ENCODE measurements at regions not wholly inside any gene's neighbourhood (a gene's known extent, or its start where the extent isn't known, plus 50 kb on each side); places are given as distances from the start of the nearest gene placed in this dataset.
"Not testable (repeated sequence)": the region's sequence is repeated elsewhere in the genome, so short reads cannot be mapped to it uniquely, and the experiment has no call there.

GRCh38 chr7:142454862-142455261 is 197.0 kb upstream of the PRSS58 start:
- Mint-ChIP-seq H3K27ac (no peak overlapping the region), H3K27me3 (ENCODE audit: low read depth) (peaks cover 24% of the 10 kb centered on the region), H3K4me3 (no peak overlapping the region), H3K4me1 (peaks cover 7% of the 10 kb centered on the region), H3K9me3 (no peaks in the 10 kb centered on the region), H3K36me3 (no peaks in the 10 kb centered on the region)
- DNase-seq (ENCODE audit: low spot score in 2 of 2, unreplicated experiment in 2 of 2), result no peak
- TF ChIP-seq, protein P1, sequence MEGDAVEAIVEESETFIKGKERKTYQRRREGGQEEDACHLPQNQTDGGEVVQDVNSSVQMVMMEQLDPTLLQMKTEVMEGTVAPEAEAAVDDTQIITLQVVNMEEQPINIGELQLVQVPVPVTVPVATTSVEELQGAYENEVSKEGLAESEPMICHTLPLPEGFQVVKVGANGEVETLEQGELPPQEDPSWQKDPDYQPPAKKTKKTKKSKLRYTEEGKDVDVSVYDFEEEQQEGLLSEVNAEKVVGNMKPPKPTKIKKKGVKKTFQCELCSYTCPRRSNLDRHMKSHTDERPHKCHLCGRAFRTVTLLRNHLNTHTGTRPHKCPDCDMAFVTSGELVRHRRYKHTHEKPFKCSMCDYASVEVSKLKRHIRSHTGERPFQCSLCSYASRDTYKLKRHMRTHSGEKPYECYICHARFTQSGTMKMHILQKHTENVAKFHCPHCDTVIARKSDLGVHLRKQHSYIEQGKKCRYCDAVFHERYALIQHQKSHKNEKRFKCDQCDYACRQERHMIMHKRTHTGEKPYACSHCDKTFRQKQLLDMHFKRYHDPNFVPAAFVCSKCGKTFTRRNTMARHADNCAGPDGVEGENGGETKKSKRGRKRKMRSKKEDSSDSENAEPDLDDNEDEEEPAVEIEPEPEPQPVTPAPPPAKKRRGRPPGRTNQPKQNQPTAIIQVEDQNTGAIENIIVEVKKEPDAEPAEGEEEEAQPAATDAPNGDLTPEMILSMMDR (IDR thresholded peaks at IDR 0.05; ENCODE audit: unreplicated experiment), result no peak

DNA sequence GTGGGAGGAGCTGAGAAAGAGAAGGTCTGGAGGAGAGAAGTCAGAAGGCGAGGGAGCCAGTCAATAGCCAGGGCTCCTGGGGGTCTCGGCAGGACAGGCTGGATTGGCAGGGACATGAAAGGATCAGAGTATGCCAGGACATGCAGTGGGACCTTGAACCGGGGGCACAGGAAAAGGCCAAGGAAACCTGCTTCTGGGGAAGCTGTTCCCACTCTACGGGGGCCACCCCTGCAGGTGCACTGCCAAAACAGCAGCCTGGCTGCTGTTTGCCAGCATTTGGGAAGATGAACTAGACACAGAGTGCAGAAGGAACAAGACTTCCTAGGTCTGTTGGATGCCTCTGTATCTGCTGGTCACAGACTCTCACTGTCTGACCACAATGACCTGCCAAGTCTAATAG is 194.9 kb upstream of the PRSS58 start:
- TF ChIP-seq, protein P1 (IDR thresholded peaks at IDR 0.05; ENCODE audit: unreplicated experiment), result no peak
- no peak for DNase-seq (ENCODE audit: low spot score in 2 of 2, unreplicated experiment in 2 of 2)
- H3K9me3 Mint-ChIP-seq, result no peaks in the 10 kb centered on the region
- no peak overlapping the region for H3K4me3 Mint-ChIP-seq
- H3K4me1 Mint-ChIP-seq, result no peaks in the 10 kb centered on the region
- H3K36me3 Mint-ChIP-seq, result no peaks in the 10 kb centered on the region
- peaks cover 8% of the 10 kb centered on the region for H3K27me3 Mint-ChIP-seq (ENCODE audit: low read depth)
- no peak overlapping the region for H3K27ac Mint-ChIP-seq

GRCh38 chr7:142451817-142452216 is 194.0 kb upstream of the PRSS58 start:
- Mint-ChIP-seq H3K4me3 (no peak overlapping the region), H3K36me3 (no peaks in the 10 kb centered on the region), H3K27ac (no peak overlapping the region), H3K9me3 (no peaks in the 10 kb centered on the region), H3K4me1 (no peaks in the 10 kb centered on the region), H3K27me3 (ENCODE audit: low read depth) (peaks cover 2% of the 10 kb centered on the region)
- TF ChIP-seq, protein P1 (IDR thresholded peaks at IDR 0.05; ENCODE audit: unreplicated experiment), result no peak
- DNase-seq (ENCODE audit: low spot score in 2 of 2, unreplicated experiment in 2 of 2), result no peak

GRCh38 chr7:142451296-142451695 is 193.4 kb upstream of the PRSS58 start:
- no peak for DNase-seq (ENCODE audit: low spot score in 2 of 2, unreplicated experiment in 2 of 2)
- no peak overlapping the region for H3K27ac Mint-ChIP-seq
- no peaks in the 10 kb centered on the region for H3K4me1 Mint-ChIP-seq
- no peaks in the 10 kb centered on the region for H3K27me3 Mint-ChIP-seq (ENCODE audit: low read depth)
- TF ChIP-seq, protein P1 (IDR thresholded peaks at IDR 0.05; ENCODE audit: unreplicated experiment), result no peak
- no peaks in the 10 kb centered on the region for H3K9me3 Mint-ChIP-seq
- H3K36me3 Mint-ChIP-seq, result no peaks in the 10 kb centered on the region
- no peak overlapping the region for H3K4me3 Mint-ChIP-seq

DNA sequence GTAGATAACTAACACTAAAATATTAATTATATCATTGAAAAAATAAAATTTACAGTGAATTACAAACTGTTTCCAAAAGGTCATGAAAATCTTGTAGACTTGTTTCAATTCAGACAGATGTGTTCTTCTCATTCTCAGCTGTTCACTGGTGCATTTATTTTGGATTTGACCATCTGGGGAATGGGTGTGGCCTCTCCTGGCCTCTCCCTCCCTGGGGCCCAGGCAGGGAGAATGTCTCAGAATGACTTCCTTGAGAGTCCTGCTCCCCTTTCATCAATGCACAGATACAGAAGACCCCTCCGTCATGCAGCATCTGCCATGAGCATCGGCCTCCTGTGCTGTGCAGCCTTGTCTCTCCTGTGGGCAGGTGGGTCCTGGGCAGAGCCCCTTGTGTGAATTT is 192.8 kb upstream of the PRSS58 start:
- H3K4me3 Mint-ChIP-seq, result no peak overlapping the region
- no peak overlapping the region for H3K27ac Mint-ChIP-seq
- no peaks in the 10 kb centered on the region for H3K4me1 Mint-ChIP-seq
- TF ChIP-seq, protein P1 (IDR thresholded peaks at IDR 0.05; ENCODE audit: unreplicated experiment), result no peak
- H3K9me3 Mint-ChIP-seq, result no peaks in the 10 kb centered on the region
- H3K36me3 Mint-ChIP-seq, result no peaks in the 10 kb centered on the region
- no peaks in the 10 kb centered on the region for H3K27me3 Mint-ChIP-seq (ENCODE audit: low read depth)
- DNase-seq (ENCODE audit: low spot score in 2 of 2, unreplicated experiment in 2 of 2), result no peak

GRCh38 chr7:142450206-142450605 is 192.3 kb upstream of the PRSS58 start:
- no peaks in the 10 kb centered on the region for H3K27me3 Mint-ChIP-seq (ENCODE audit: low read depth)
- no peak overlapping the region for H3K4me3 Mint-ChIP-seq
- H3K4me1 Mint-ChIP-seq, result no peaks in the 10 kb centered on the region
- no peaks in the 10 kb centered on the region for H3K9me3 Mint-ChIP-seq
- DNase-seq (ENCODE audit: low spot score in 2 of 2, unreplicated experiment in 2 of 2), result no peak
- no peak overlapping the region for H3K27ac Mint-ChIP-seq
- no peaks in the 10 kb centered on the region for H3K36me3 Mint-ChIP-seq
- TF ChIP-seq, protein P1 (IDR thresholded peaks at IDR 0.05; ENCODE audit: unreplicated experiment), result no peak

DNA sequence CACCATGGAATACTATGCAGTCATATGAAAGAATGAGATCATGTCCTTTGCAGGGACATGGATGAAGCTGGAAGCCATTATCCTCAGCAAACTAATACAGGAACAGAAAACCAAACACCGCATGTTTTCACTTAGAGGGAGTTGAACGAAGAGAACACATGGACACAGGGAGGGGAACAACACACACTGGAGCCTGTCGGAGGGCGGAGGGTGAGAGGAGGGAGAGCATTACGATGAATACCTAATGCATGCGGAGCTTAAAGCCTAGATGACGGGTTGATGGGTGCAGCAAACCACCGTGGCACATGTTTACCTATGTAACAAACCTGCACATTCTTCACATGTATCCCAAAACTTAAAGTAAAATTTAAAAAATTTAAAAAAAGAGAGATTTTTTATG is 191.0 kb upstream of the PRSS58 start:
- H3K36me3 Mint-ChIP-seq; H3K27me3 Mint-ChIP-seq (ENCODE audit: low read depth); H3K9me3 Mint-ChIP-seq; H3K4me1 Mint-ChIP-seq; H3K27ac Mint-ChIP-seq; DNase-seq (ENCODE audit: low spot score in 2 of 2, unreplicated experiment in 2 of 2); H3K4me3 Mint-ChIP-seq: not testable (repeated sequence)

All from mesothelial cell of epicardium (in vitro differentiated cells).